GM18517 (cell line): ENCODE measurements at regions not wholly inside any gene's neighbourhood (a gene's known extent, or its start where the extent isn't known, plus 50 kb on each side); places are given as distances from the start of the nearest gene placed in this dataset.

ENCODE experiments used
- ATAC-seq: cut with Tn5 transposase; IDR thresholded peaks from one replicate; pipeline ENCODE4 v1.9.1; 2021; ENCODE audit warnings: mild to moderate bottlenecking, moderate library complexity; ENCODE audit not compliant: unreplicated experiment

- ATAC-seq: peak; percentile 57
These were observed 68.0 kb upstream of the RIOK3 start for GRCh38 chr18:23384778-23385736.

GRCh38 chr18:23386317-23386716 is 66.8 kb upstream of the RIOK3 start:
- no peak for ATAC-seq

GRCh38 chr18:23387265-23387664 is 65.8 kb upstream of the RIOK3 start:
- ATAC-seq: no peak

- no peak for ATAC-seq
These were observed 64.7 kb upstream of the RIOK3 start for GRCh38 chr18:23388357-23388756.

GRCh38 chr18:23391156-23391555 is 61.9 kb upstream of the RIOK3 start:
- no peak for ATAC-seq

- no peak for ATAC-seq
These were observed 55.2 kb upstream of the RIOK3 start for GRCh38 chr18:23397907-23398306.

DNA sequence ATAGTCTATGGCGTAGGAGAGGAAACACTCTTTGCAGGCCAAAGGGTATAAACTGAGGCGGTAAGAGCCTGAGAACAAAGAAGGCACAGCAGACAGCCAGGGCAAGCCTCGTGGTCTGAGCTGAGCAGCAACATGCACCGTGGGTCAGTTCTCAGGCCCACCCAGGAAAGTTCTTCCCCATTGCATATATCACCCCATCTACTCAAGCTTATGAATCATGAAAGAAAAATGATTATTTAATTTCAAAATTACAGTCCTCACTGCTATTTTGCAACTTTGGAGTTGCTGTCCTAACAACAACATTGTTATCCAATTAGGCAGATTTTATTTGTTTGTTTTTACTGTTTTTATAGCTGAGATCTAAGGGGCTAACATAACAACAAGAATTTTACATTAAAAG is 54.7 kb upstream of the RIOK3 start:
- no peak for ATAC-seq

- no peak for ATAC-seq
These were observed 54.0 kb upstream of the RIOK3 start for GRCh38 chr18:23399067-23399466.

DNA sequence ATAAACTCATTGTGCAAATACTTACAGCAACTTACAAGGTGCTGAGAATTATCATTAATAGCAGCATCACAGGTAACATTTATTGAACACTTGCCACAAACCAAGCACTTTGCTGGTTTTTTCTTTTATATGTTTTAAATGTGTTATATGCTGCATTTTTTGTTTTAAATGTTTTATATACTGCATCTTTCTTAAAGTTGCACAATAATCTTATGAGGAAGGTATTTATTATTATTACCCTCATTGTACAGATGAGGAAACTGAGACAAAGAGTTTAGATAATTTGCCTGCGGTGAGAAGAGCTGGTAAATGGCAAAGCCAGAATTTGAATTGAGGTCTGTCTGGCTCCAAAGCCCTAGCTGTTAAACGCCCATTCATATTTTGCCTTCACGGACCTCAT is 52.2 kb upstream of the RIOK3 start:
- ATAC-seq: no peak

GRCh38 chr18:23401400-23402347 is 51.4 kb upstream of the RIOK3 start:
- ATAC-seq: no peak
